Activated CD4-positive, alpha-beta T cell treated with anti-CD3 and anti-CD28 coated beads for 48 hours (primary cell): ENCODE measurements at regions not wholly inside any gene's neighbourhood (a gene's known extent, or its start where the extent isn't known, plus 50 kb on each side); places are given as distances from the start of the nearest gene placed in this dataset.
"Not testable (repeated sequence)": the region's sequence is repeated elsewhere in the genome, so short reads cannot be mapped to it uniquely, and the experiment has no call there.

Source experiments
- DNase-seq: peaks from one replicate; pipeline ENCODE4 v3.0.0-alpha.2; 2020

- DNase-seq = no peak
Observed at GRCh38 chr7:29619111-29619510, 55.5 kb downstream of the PRR15 start.

DNA sequence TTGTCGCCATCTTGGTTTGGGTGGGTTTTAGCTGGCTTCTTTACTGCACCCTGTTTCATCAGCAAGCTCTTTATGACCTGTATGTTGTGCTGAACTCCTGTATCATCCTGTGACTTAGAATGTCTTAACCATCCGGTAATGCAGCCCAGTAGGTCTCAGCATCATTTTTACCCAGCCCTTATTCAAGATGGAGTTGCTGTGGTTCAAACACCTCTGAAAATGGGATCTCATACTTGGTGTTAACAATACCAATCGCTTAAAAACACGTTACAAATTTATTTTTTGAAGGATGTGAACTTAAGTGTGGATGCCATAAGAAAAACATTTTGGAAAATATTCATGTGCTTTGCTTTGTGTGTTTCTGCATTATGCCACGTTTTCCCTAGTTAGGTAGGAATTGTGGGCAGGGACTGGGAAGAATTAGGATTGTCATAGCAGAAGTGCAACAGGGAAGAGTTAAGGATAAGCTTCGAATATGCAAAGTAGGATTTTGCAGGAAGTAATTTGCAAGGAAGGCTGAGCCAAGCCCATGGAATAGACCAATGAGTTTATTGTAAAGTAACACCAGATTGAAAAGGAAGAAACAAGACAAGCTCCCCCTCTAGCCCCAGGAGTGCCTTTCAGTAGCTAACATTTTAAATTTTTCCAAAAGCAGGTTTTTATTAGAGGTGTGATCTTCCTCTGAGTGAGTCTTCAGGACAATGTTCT is 56.4 kb downstream of the PRR15 start:
- DNase-seq = no peak

DNA sequence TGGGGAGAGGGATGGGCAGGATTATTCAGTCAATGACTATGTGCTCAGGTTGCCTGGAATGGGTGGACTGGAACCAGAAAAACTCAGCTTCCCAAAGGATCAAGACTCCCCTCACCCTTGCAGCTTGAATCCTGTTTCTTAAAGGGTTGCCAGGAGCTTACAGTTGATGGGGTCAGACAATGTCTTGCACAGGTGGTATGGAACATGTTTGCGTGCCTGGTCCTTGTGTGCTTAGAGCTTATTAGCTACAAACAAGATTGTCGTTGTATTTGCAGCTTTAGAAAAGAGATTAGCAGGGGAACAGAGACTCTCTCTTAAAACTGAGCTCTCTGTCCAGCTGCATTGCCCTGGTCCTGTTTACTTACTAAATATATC is 56.9 kb downstream of the PRR15 start:
- no peak for DNase-seq

DNA sequence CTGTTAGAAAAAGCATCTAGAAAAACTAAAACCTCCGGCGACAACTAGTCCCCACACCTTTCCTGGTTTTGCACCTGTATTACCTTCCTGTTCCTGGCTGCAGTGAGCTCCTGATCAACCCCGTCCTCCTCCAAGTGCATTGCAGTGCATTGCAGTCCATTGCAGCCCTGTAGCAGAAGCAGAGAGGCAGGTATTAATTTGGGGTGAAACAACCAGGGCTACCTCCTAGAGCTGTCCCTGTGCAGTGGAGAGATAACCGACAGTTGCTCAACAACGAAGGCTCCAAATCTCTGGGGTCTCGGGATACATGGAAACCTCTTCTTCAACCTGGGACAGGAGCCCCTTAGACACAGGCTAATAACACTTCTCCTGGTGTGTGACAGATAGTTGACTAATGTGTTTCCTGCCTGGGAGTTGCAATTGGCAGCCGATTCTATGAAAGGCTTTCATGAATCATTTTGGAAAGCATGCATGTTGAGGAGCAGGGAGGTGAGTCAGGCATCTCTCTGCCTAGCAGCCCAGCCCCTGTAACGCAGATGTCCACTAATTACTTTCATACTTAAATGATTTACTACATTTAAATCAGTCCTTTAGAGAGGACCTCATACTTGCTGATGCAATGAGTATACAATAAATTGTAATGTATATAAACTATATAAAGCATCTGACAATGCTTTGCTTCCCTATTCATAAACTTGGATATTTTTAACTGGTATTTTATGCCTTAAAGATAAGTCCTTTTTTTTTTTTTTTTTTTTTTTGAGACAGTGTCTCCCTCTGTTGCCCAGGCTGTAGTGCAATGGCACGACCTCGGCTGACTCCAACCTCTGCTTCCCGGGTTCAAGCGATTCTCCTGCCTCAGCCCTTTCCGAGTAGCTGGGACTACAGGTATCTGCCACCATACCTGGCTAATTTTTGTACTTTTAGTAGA is 59.0 kb downstream of the PRR15 start:
- no peak for DNase-seq

DNA sequence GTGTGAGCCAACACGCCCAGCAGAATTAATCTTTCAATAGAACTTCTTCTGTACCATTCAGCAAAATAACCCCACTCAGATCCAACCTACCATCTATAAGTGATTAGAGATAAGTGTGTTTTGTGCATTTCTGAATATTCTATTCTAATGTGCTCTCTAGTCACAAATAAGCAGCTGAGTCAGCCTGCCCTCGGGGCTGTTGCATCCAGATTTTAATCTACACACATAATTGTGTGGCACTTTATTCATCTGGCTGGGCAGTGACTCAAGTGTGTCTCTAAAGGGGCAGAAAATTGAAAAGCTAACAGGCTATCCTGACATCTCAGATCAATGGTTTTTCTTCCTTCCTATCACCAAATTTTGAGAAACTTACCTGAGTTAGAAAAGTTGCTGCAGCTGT is 60.3 kb downstream of the PRR15 start:
- no peak for DNase-seq

GRCh38 chr7:29626730-29627129 is 63.1 kb downstream of the PRR15 start:
- no peak for DNase-seq

DNA sequence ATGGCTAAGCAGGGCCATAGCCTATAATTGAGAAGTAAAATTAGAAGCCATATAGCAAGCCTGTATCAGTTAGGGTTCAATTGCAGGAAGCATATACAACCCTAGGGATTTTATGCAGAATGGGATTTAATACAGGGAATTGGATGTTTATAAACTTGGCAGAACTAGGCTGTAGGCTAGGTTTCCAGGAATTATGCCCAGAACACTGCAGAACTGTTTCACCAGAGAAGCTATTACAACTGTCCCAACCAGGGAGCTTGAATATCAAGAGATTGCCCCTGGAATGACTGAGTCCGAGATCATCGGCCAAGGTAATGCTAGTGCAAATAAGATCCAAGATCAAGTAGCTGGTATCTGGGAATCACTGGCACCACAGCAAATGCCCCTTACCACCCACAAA is 64.0 kb downstream of the PRR15 start:
- no peak for DNase-seq

DNA sequence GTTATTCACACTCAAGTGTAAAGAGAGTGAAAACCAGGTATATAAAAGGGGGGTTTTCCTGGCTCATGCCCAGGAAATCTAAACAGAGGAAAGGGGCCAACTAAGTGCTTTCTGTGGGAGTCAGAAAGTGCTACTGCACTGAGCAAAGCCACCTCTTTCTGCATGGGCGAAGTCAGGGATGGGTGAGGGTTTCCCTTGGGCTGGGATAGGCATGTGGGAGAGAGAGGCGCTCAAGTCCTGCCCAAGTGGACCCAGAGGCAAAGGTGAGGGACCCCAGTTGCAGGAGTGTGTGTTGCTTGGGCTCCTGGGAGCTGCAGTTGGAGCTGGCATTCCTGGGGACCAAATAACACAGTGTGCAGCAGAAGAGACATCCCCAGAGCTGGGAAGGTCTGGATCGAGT is 65.9 kb downstream of the PRR15 start:
- no peak for DNase-seq

- DNase-seq = not testable (repeated sequence)
Observed at GRCh38 chr7:29635067-29636008, 71.7 kb downstream of the PRR15 start.

GRCh38 chr7:29636009-29636351 is 72.3 kb downstream of the PRR15 start:
- no peak for DNase-seq

DNA sequence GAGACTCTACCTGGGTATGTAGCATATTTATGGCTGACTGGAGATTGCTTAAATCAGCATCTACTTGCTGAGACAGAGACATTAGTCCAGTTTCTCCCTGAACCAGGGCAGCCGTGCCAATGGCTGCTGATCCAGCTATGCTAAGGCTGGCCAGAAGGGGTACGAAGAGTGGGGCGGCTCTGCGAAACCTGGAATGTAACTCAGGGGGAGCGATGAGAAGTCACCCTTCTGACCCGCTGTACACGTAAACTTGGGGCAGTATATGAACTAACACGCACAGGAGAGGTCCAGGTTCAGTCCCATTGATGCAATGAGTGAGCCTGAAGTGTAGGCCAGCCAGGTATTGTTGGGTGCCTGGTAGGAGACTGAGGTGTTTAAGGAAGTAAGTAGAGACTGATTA is 73.7 kb downstream of the PRR15 start:
- DNase-seq = no peak

DNA sequence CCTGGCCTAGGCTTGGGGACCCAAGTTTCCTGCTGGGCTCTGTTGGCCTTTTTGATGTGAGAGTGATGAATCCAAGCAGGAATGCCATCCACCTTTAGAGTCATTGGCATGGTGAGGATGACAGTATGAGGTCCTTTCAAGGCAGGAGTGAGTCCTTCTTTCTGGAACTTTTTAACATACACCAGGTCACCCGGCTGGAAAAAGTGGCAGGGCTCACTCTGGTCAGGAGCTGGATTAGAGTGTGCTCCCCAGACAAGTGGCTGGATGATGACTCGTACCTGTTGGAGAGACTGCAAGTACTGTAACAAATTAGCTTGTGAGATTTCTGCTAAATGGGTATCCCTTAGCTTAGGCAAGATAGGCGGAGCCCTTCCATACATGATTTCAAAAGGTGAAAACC is 75.2 kb downstream of the PRR15 start:
- not testable (repeated sequence) for DNase-seq

GRCh38 chr7:29639386-29639785 is 75.8 kb downstream of the PRR15 start:
- DNase-seq = no peak

GRCh38 chr7:29639886-29640595 is 76.4 kb downstream of the PRR15 start:
- DNase-seq = no peak

GRCh38 chr7:29641651-29642050 is 78.0 kb downstream of the PRR15 start:
- no peak for DNase-seq

DNA sequence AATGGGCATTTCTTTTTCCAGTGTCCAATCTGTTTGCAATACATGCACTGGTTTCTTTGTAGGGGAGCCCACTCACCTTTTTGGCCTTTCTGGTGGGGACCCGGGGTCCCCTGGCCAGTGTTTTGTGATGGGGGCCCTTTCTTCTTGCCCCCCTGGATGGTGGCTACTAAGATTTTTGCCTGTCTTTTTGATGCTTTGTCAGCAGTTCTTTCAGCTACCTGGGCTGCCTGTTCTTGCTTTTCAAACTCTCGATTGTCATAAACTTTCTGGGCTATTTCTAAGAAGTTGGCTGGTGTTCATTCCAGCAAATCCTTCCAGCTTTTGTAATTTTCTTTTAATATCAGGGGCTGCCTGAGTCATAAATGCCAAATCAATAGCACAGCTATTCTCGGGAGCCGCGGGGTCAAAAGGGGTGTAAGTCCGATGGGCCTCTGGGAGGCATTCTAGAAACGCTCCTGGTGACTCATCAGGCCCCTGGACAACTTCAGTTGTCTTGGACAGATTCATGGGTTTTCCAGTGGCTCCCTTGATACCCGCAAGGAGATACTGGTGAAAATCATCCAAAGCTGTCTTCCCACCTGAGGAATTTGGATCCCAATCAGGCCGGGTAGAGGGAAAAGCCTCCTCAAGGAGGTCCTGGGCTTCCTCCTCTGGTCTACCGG is 79.0 kb downstream of the PRR15 start:
- no peak for DNase-seq

GRCh38 chr7:29646116-29646515 is 82.5 kb downstream of the PRR15 start:
- DNase-seq = not testable (repeated sequence)

GRCh38 chr7:29647020-29647654 is 83.5 kb downstream of the PRR15 start:
- DNase-seq = no peak

DNA sequence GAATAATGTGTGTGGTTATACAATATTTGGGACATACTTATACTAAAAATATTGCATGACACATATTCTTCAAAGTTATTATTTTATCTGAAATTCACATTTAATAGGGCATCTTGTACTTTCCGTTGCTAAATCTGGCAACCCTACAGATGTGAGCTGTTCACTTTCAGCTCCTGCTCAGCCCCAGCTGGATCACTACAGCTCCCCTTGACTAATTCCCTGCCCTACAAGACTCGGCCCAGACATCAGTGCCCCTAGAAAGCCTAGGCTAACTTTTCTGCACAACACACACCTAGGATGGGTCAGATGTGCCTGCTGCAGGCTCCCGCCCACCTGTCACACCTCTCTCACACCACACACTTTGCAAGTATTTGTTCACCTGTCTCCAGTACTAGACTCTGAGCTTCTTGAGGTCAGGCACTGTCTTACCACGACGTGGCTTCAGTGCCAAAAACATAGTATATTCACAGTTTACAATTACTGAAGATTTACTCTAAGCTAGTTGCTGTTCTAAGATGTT is 84.1 kb downstream of the PRR15 start:
- DNase-seq = not testable (repeated sequence)

- DNase-seq = no peak
Observed at GRCh38 chr7:29649028-29649716, 85.5 kb downstream of the PRR15 start.

DNA sequence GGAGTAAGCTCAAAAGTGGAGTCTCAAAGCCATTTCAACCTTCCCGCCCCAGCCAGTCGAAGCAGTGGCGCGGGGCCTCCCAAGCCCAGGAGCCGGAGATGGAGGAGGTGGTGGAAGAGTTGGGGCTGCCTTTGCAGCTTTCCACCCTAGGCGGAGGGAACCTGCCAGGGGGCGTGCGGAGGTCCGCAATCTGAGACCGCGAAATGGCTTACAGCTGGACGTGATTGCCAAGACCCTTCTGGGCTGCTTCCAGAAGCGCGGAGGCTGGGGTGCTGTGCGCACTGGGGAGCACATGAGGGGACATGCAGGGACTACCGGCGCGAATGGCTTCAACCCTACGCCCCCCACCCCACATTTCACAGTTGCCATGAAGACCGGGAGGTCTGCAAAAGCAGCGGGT is 86.2 kb downstream of the PRR15 start:
- no peak for DNase-seq
